Keratinocyte (primary cell): ENCODE measurements at regions not wholly inside any gene's neighbourhood (a gene's known extent, or its start where the extent isn't known, plus 50 kb on each side); places are given as distances from the start of the nearest gene placed in this dataset.

Experiments used
- DNase-seq: peaks from one replicate; pipeline ENCODE4 v3.0.0-alpha.2; 2011; ENCODE audit warnings: low read depth, missing footprints, low spot score
- FAIRE-seq: peaks from 2 replicates; lab custom pipeline; 2011; peaks lifted over from hg19 to GRCh38; lab: Jason Lieb, UNC
- H2AFZ ChIP-seq: 2 replicates; pipeline ENCODE4 v1.6.0; 2012; ENCODE audit warnings: low read length, control low read depth, inconsistent platforms; ENCODE audit not compliant: control insufficient read depth
- H3K27ac ChIP-seq: 2 replicates; pipeline ENCODE4 v1.5.1; 2011; ENCODE audit warnings: low read length; ENCODE audit not compliant: control insufficient read depth, insufficient read depth
- H3K27me3 ChIP-seq: 3 replicates; pipeline ENCODE4 v1.6.0; 2011; ENCODE audit warnings: low read length; ENCODE audit not compliant: control insufficient read depth, insufficient read depth; ENCODE audit errors: extremely low read depth
- H3K36me3 ChIP-seq, 2 experiments: 2 replicates in 1 of 2; 3 replicates in 1 of 2; pipeline ENCODE4 v1.5.1; 2011; ENCODE audit warnings: low read length in 2 of 2, mild to moderate bottlenecking in 1 of 2; ENCODE audit not compliant: control insufficient read depth in 2 of 2, insufficient read depth in 2 of 2; ENCODE audit errors: extremely low read depth in 1 of 2
- H3K4me1 ChIP-seq: 3 replicates; pipeline ENCODE4 v1.5.1; 2011; ENCODE audit warnings: low read length; ENCODE audit not compliant: control insufficient read depth, insufficient read depth; ENCODE audit errors: extremely low read depth
- H3K4me2 ChIP-seq: 3 replicates; pipeline ENCODE4 v1.6.0; 2011; ENCODE audit warnings: low read depth, low read length; ENCODE audit not compliant: control insufficient read depth, insufficient read depth; ENCODE audit errors: extremely low read depth
- H3K4me3 ChIP-seq, 3 experiments: fragments of 200-600 bp in 1 of 3; sonication (generic) in 1 of 3; 2 replicates in 2 of 3; 3 replicates in 1 of 3; pipeline ENCODE4 v1.5.1; 2011 to 2016; ENCODE audit warnings: low read length in 3 of 3, mild to moderate bottlenecking in 3 of 3, control low read depth in 2 of 3, inconsistent platforms in 1 of 3, low read depth in 1 of 3, mixed read lengths in 1 of 3, mixed run types in 1 of 3, moderate library complexity in 1 of 3; ENCODE audit not compliant: control insufficient read depth in 2 of 3, insufficient read depth in 2 of 3; ENCODE audit errors: extremely low read depth in 1 of 3
- H3K79me2 ChIP-seq: 2 replicates; pipeline ENCODE4 v1.6.0; 2012; ENCODE audit warnings: low read length; ENCODE audit not compliant: control insufficient read depth, insufficient read depth
- H3K9ac ChIP-seq: 3 replicates; pipeline ENCODE4 v1.6.0; 2011; ENCODE audit warnings: low read length; ENCODE audit not compliant: control insufficient read depth, insufficient read depth; ENCODE audit errors: extremely low read depth
- H3K9me1 ChIP-seq: 3 replicates; pipeline ENCODE4 v1.6.0; 2011; ENCODE audit warnings: low read length; ENCODE audit not compliant: control insufficient read depth, insufficient read depth; ENCODE audit errors: extremely low read depth
- H3K9me3 ChIP-seq: 2 replicates; pipeline ENCODE4 v1.5.1; 2012; ENCODE audit warnings: low read depth, low read length; ENCODE audit not compliant: control insufficient read depth
- H4K20me1 ChIP-seq: 3 replicates; pipeline ENCODE4 v1.6.0; 2011; ENCODE audit warnings: low read length; ENCODE audit not compliant: control insufficient read depth, insufficient read depth; ENCODE audit errors: extremely low read depth
- CTCF ChIP-seq, 3 experiments: IDR thresholded peaks in 1 of 3; conservative IDR thresholded peaks in 1 of 3; optimal IDR thresholded peaks in 1 of 3; 2 replicates in 2 of 3; 3 replicates in 1 of 3; pipeline versions ENCODE3 to v1.5.1; 2011; ENCODE audit warnings: low read length in 3 of 3, mild to moderate bottlenecking in 3 of 3, moderate library complexity in 2 of 3, control low read depth in 1 of 3, inconsistent platforms in 1 of 3; ENCODE audit not compliant: insufficient read depth in 2 of 3; ENCODE audit errors: extremely low read depth in 1 of 3
- EZH2 ChIP-seq: IDR thresholded peaks from one replicate; pipeline ENCODE4 v1.6.1; 2012; ENCODE audit warnings: inconsistent platforms, mild to moderate bottlenecking, low read length, moderate library complexity
- dilution Hi-C: fragments of 300-500 bp; cut with MboI; formaldehyde crosslinking; loops from one replicate; pipeline ENCODE4 v1.7.0; 2020; ENCODE audit warnings: low sequenced_read_pairs; ENCODE audit not compliant: extremely low pct_ligation_motif_present

GRCh38 chr1:218751208-218751948 lies 406.2 kb downstream of the TGFB2 start:
- no peak overlapping the region for H3K4me2 ChIP-seq
- TF ChIP-seq CTCF (optimal IDR thresholded peaks at IDR 0.05 in 1 of 3, IDR thresholded peaks at IDR 0.05 in 1 of 3, conservative IDR thresholded peaks at IDR 0.05 in 1 of 3; ENCODE audit: extremely low read depth in 1 of 3, insufficient read depth in 2 of 3, low read length in 3 of 3), result no peak
- no peak for TF ChIP-seq EZH2
- no peak overlapping the region for H3K4me3 ChIP-seq
- H2AFZ ChIP-seq, result no peak overlapping the region
- H3K36me3 ChIP-seq, result no peaks in the 10 kb centered on the region
- no peaks in the 10 kb centered on the region for H3K9me3 ChIP-seq
- H3K9ac ChIP-seq, result no peak overlapping the region
- no peaks in the 10 kb centered on the region for H3K79me2 ChIP-seq
- H4K20me1 ChIP-seq, result no peaks in the 10 kb centered on the region
- FAIRE-seq (no peak), DNase-seq (no peak)
- no peaks in the 10 kb centered on the region for H3K4me1 ChIP-seq
- dilution Hi-C loops, result no loop called here
- no peak overlapping the region for H3K27ac ChIP-seq
- H3K27me3 ChIP-seq, result no peaks in the 10 kb centered on the region
- H3K9me1 ChIP-seq, result no peaks in the 10 kb centered on the region

- DNase-seq (no peak), FAIRE-seq (no peak)
- Histone ChIP-seq H3K4me3 (no peak overlapping the region), H2AFZ (no peak overlapping the region), H3K27me3 (no peaks in the 10 kb centered on the region), H3K36me3 (no peaks in the 10 kb centered on the region), H3K4me1 (no peaks in the 10 kb centered on the region), H3K27ac (no peak overlapping the region), H3K9ac (no peak overlapping the region), H3K9me3 (no peaks in the 10 kb centered on the region), H3K9me1 (no peaks in the 10 kb centered on the region), H3K4me2 (no peak overlapping the region), H4K20me1 (no peaks in the 10 kb centered on the region), H3K79me2 (no peaks in the 10 kb centered on the region)
- TF ChIP-seq CTCF (optimal IDR thresholded peaks at IDR 0.05 in 1 of 3, IDR thresholded peaks at IDR 0.05 in 1 of 3, conservative IDR thresholded peaks at IDR 0.05 in 1 of 3; ENCODE audit: extremely low read depth in 1 of 3, insufficient read depth in 2 of 3, low read length in 3 of 3) (no peak), EZH2 (no peak)
- dilution Hi-C loops, result no loop called here
Measured at GRCh38 chr1:218752126-218752525, 407.0 kb downstream of the TGFB2 start.
